ENCODE measurements at regions not wholly inside any gene's neighbourhood (a gene's known extent, or its start where the extent isn't known, plus 50 kb on each side); places are given as distances from the start of the nearest gene placed in this dataset.

GRCh38 chr7:52287698-52288097, 747.7 kb upstream of the POM121L12 start:
- Histone ChIP-seq H3K9ac (no peak overlapping the region), H3K36me3 (no peaks in the 10 kb centered on the region), H4K20me1 (ENCODE audit: low read depth) (no peaks in the 10 kb centered on the region), H3K79me2 (ENCODE audit: low read depth) (no peaks in the 10 kb centered on the region), H3K9me3 (ENCODE audit: low read depth) (no peaks in the 10 kb centered on the region), H3K4me2 (no peak overlapping the region), H3F3A (ENCODE audit: low read depth) (no peaks in the 10 kb centered on the region), H3K27ac (no peak overlapping the region), H3K27me3 (no peaks in the 10 kb centered on the region), H2AFZ (replicated peaks) (no peak overlapping the region), H3K4me3 (no peak overlapping the region), H3K4me1 (no peaks in the 10 kb centered on the region)
- TF ChIP-seq EZH2 (IDR thresholded peaks at IDR 0.05) (no peak), CTCF (IDR thresholded peaks at IDR 0.05) (no peak), EZH2phosphoT487 (IDR thresholded peaks at IDR 0.05) (no peak)
- H3K27me3 Mint-ChIP-seq (ENCODE audit: insufficient read depth, low read depth) = no peaks in the 10 kb centered on the region
- no peak overlapping the region for H3K27ac Mint-ChIP-seq
- DNase-seq (ENCODE audit: low spot score) = no peak
- peaks cover 10% of the 10 kb centered on the region for H3K4me1 Mint-ChIP-seq
- H3K4me3 Mint-ChIP-seq = no peak overlapping the region
- no peaks in the 10 kb centered on the region for H3K9me3 Mint-ChIP-seq
- no peaks in the 10 kb centered on the region for H3K36me3 Mint-ChIP-seq

GRCh38 chr7:52285689-52286088, 749.7 kb upstream of the POM121L12 start:
- H3K4me3 ChIP-seq = no peak overlapping the region
- no peaks in the 10 kb centered on the region for H3K79me2 ChIP-seq (ENCODE audit: low read depth)
- H3K9ac ChIP-seq = no peak overlapping the region
- Mint-ChIP-seq H3K36me3 (no peaks in the 10 kb centered on the region), H3K27ac (peak overlapping the region; percentile 46), H3K4me3 (no peak overlapping the region), H3K4me1 (peaks cover 10% of the 10 kb centered on the region), H3K9me3 (peaks cover 7% of the 10 kb centered on the region), H3K27me3 (ENCODE audit: insufficient read depth, low read depth) (no peaks in the 10 kb centered on the region)
- no peak overlapping the region for H3K4me2 ChIP-seq
- H3F3A ChIP-seq (ENCODE audit: low read depth) = no peaks in the 10 kb centered on the region
- H3K27ac ChIP-seq = no peak overlapping the region
- no peaks in the 10 kb centered on the region for H3K27me3 ChIP-seq
- no peaks in the 10 kb centered on the region for H4K20me1 ChIP-seq (ENCODE audit: low read depth)
- DNase-seq (ENCODE audit: low spot score) = no peak
- no peaks in the 10 kb centered on the region for H3K9me3 ChIP-seq (ENCODE audit: low read depth)
- TF ChIP-seq EZH2 (IDR thresholded peaks at IDR 0.05) (no peak), EZH2phosphoT487 (IDR thresholded peaks at IDR 0.05) (no peak), CTCF (IDR thresholded peaks at IDR 0.05) (no peak)
- H3K36me3 ChIP-seq = no peaks in the 10 kb centered on the region
- no peaks in the 10 kb centered on the region for H3K4me1 ChIP-seq
- no peak overlapping the region for H2AFZ ChIP-seq (replicated peaks)

- H3K4me3 Mint-ChIP-seq = no peak overlapping the region
- no peak for DNase-seq (ENCODE audit: low spot score)
- Histone ChIP-seq H3K4me2 (no peak overlapping the region), H3K36me3 (no peaks in the 10 kb centered on the region), H3K9me3 (ENCODE audit: low read depth) (no peaks in the 10 kb centered on the region), H3K79me2 (ENCODE audit: low read depth) (no peaks in the 10 kb centered on the region), H3F3A (ENCODE audit: low read depth) (no peaks in the 10 kb centered on the region), H2AFZ (replicated peaks) (no peak overlapping the region), H3K27ac (no peak overlapping the region), H4K20me1 (ENCODE audit: low read depth) (no peaks in the 10 kb centered on the region), H3K4me3 (no peak overlapping the region), H3K9ac (no peak overlapping the region), H3K27me3 (no peaks in the 10 kb centered on the region), H3K4me1 (no peaks in the 10 kb centered on the region)
- H3K27me3 Mint-ChIP-seq (ENCODE audit: insufficient read depth, low read depth) = no peaks in the 10 kb centered on the region
- no peaks in the 10 kb centered on the region for H3K36me3 Mint-ChIP-seq
- peaks cover 10% of the 10 kb centered on the region for H3K4me1 Mint-ChIP-seq
- peaks cover 8% of the 10 kb centered on the region for H3K9me3 Mint-ChIP-seq
- H3K27ac Mint-ChIP-seq = no peak overlapping the region
- TF ChIP-seq CTCF (IDR thresholded peaks at IDR 0.05) = no peak
- no peak for TF ChIP-seq EZH2phosphoT487 (IDR thresholded peaks at IDR 0.05)
- TF ChIP-seq EZH2 (IDR thresholded peaks at IDR 0.05) = no peak
Observed at GRCh38 chr7:52283335-52283734, 752.1 kb upstream of the POM121L12 start.

Data from neural progenitor cell (in vitro differentiated cells).